ENCODE measurements at regions not wholly inside any gene's neighbourhood (a gene's known extent, or its start where the extent isn't known, plus 50 kb on each side); places are given as distances from the start of the nearest gene placed in this dataset.

DNA sequence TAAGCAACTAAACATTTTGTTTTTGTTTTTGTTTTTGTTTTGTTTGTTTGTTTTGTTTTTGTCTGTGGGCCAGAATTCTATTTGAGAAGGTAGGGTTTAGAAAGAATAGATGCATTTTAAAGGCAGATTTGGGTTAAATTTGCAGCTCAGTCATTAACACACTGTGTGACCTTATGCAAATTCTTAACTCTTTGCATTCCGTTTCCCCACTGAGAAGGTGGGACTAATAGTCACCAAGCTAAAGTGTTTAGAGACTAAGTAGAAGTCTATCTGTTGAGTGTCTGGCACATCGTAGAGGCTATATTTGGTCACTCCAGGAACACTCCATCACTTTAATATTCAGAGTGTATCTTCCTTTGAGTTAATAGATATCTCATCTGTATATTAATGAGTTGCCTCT, 87.1 kb downstream of the CCNA1 start:
- H3K79me2 ChIP-seq (ENCODE audit: control insufficient read depth, insufficient read depth, low read length), result no peaks in the 10 kb centered on the region
- DNase-seq (no peak), ATAC-seq (ENCODE audit: low read depth) (no peak)
- no CpG with 5 or more reads among the region's 2 CpGs for WGBS (ENCODE audit: insufficient coverage)
- H3K27me3 Mint-ChIP-seq, result peaks cover under 1% of the 10 kb centered on the region
- H4K20me1 ChIP-seq (ENCODE audit: control insufficient read depth, insufficient read depth, low read length, poor library complexity, severe bottlenecking), result no peaks in the 10 kb centered on the region
- H3K9me3 Mint-ChIP-seq (ENCODE audit: insufficient read depth), result no peaks in the 10 kb centered on the region
- no peak overlapping the region for H3K4me2 ChIP-seq (replicated peaks; ENCODE audit: low read depth, low read length, poor library complexity, severe bottlenecking)
- H3K9me3 ChIP-seq (ENCODE audit: control extremely low read depth in 1 of 3, control insufficient read depth in 2 of 3, insufficient read depth in 1 of 3, low read length in 2 of 3), result no peaks in the 10 kb centered on the region
- H3K4me1 Mint-ChIP-seq, result peaks cover 2% of the 10 kb centered on the region
- H3K4me3 ChIP-seq (ENCODE audit: control extremely low read depth in 1 of 5, extremely low read depth in 1 of 5, insufficient read depth in 1 of 5, low read depth in 2 of 5, low read length in 4 of 5), result no peak overlapping the region
- no peak for TF ChIP-seq EZH2 (IDR thresholded peaks at IDR 0.05; ENCODE audit: borderline replicate concordance, insufficient read depth, low read depth, low read length, poor library complexity, severe bottlenecking)
- TF ChIP-seq, protein P1, sequence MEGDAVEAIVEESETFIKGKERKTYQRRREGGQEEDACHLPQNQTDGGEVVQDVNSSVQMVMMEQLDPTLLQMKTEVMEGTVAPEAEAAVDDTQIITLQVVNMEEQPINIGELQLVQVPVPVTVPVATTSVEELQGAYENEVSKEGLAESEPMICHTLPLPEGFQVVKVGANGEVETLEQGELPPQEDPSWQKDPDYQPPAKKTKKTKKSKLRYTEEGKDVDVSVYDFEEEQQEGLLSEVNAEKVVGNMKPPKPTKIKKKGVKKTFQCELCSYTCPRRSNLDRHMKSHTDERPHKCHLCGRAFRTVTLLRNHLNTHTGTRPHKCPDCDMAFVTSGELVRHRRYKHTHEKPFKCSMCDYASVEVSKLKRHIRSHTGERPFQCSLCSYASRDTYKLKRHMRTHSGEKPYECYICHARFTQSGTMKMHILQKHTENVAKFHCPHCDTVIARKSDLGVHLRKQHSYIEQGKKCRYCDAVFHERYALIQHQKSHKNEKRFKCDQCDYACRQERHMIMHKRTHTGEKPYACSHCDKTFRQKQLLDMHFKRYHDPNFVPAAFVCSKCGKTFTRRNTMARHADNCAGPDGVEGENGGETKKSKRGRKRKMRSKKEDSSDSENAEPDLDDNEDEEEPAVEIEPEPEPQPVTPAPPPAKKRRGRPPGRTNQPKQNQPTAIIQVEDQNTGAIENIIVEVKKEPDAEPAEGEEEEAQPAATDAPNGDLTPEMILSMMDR (IDR thresholded peaks at IDR 0.05), result no peak
- intact Hi-C loops (cut with micrococcal nuclease), result no loop called here
- no peaks in the 10 kb centered on the region for H3K4me1 ChIP-seq (ENCODE audit: control insufficient read depth in 2 of 2, insufficient read depth in 2 of 2, low read length in 2 of 2)
- H2AFZ ChIP-seq (ENCODE audit: insufficient read depth, low read depth, low read length, poor library complexity, severe bottlenecking), result no peak overlapping the region
- H3K9ac ChIP-seq (ENCODE audit: low read length), result no peak overlapping the region
- H3K27me3 ChIP-seq (replicated peaks in 1 of 4; ENCODE audit: control extremely low read depth in 1 of 4, control insufficient read depth in 3 of 4, insufficient read depth in 4 of 4, low read length in 3 of 4), result no peaks in the 10 kb centered on the region
- CTCF ChIA-PET, result no interaction called here
- H3K27ac ChIP-seq (ENCODE audit: low read length in 2 of 2), result no peak overlapping the region
- no peaks in the 10 kb centered on the region for H3K36me3 ChIP-seq (replicated peaks in 1 of 2; ENCODE audit: control extremely low read depth in 1 of 2, control insufficient read depth in 1 of 2, extremely low read depth in 1 of 2, insufficient read depth in 2 of 2, low read length in 1 of 2)
- no peak overlapping the region for H3K4me3 Mint-ChIP-seq
- POLR2A ChIA-PET, result no interaction called here
- H3K27ac Mint-ChIP-seq, result no peak overlapping the region

DNA sequence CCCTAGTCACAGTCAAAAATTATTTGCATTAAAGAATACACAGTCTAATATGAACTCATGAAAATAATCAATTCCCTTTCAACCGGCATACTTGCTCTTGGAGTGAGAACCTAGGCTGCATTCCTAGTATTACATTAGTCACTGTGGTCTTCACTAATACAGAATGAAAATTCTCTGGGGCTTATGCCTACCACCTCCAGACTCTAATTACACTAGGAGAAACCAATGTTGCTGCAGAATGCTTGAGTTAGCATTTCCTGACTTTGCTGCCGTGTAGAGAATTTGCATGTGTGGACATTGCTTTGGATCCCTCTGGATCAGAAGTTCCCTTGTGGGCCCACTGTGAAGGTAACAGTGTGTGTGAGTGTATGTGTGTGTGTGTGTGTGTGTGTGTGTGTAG, 87.8 kb downstream of the CCNA1 start:
- Histone ChIP-seq H3K36me3 (replicated peaks in 1 of 2; ENCODE audit: control extremely low read depth in 1 of 2, control insufficient read depth in 1 of 2, extremely low read depth in 1 of 2, insufficient read depth in 2 of 2, low read length in 1 of 2) (no peaks in the 10 kb centered on the region), H2AFZ (ENCODE audit: insufficient read depth, low read depth, low read length, poor library complexity, severe bottlenecking) (no peak overlapping the region), H3K4me3 (ENCODE audit: control extremely low read depth in 1 of 5, extremely low read depth in 1 of 5, insufficient read depth in 1 of 5, low read depth in 2 of 5, low read length in 4 of 5) (no peak overlapping the region), H3K4me2 (replicated peaks; ENCODE audit: low read depth, low read length, poor library complexity, severe bottlenecking) (no peak overlapping the region), H4K20me1 (ENCODE audit: control insufficient read depth, insufficient read depth, low read length, poor library complexity, severe bottlenecking) (no peaks in the 10 kb centered on the region), H3K4me1 (ENCODE audit: control insufficient read depth in 2 of 2, insufficient read depth in 2 of 2, low read length in 2 of 2) (no peaks in the 10 kb centered on the region), H3K9ac (ENCODE audit: low read length) (no peak overlapping the region), H3K9me3 (ENCODE audit: control extremely low read depth in 1 of 3, control insufficient read depth in 2 of 3, insufficient read depth in 1 of 3, low read length in 2 of 3) (no peaks in the 10 kb centered on the region), H3K27ac (ENCODE audit: low read length in 2 of 2) (no peak overlapping the region), H3K79me2 (ENCODE audit: control insufficient read depth, insufficient read depth, low read length) (no peaks in the 10 kb centered on the region), H3K27me3 (replicated peaks in 1 of 4; ENCODE audit: control extremely low read depth in 1 of 4, control insufficient read depth in 3 of 4, insufficient read depth in 4 of 4, low read length in 3 of 4) (no peaks in the 10 kb centered on the region)
- WGBS (ENCODE audit: insufficient coverage), result 84% methylated on average over 2 of the region's 2 CpGs
- DNase-seq (no peak), ATAC-seq (ENCODE audit: low read depth) (no peak)
- TF ChIP-seq, protein P1 (IDR thresholded peaks at IDR 0.05), result no peak
- no peak for TF ChIP-seq EZH2 (IDR thresholded peaks at IDR 0.05; ENCODE audit: borderline replicate concordance, insufficient read depth, low read depth, low read length, poor library complexity, severe bottlenecking)
- Mint-ChIP-seq H3K4me3 (no peak overlapping the region), H3K9me3 (ENCODE audit: insufficient read depth) (no peaks in the 10 kb centered on the region), H3K27me3 (peaks cover 5% of the 10 kb centered on the region), H3K4me1 (no peaks in the 10 kb centered on the region), H3K27ac (no peak overlapping the region)
- CTCF ChIA-PET, result no interaction called here
- intact Hi-C loops (cut with micrococcal nuclease), result no loop called here
- POLR2A ChIA-PET, result no interaction called here

All from B cell (primary cell).